ENCODE measurements at regions not wholly inside any gene's neighbourhood (a gene's known extent, or its start where the extent isn't known, plus 50 kb on each side); places are given as distances from the start of the nearest gene placed in this dataset.

- H3K4me3 ChIP-seq = no peak overlapping the region
- in situ Hi-C loops (cut with MboI; ENCODE audit: low pct_ligation_motif_present in 1 of 4, low pct_unique_long_range_greater_than_20kb in 1 of 4, low sequenced_read_pairs in 3 of 4) (no loop called here), intact Hi-C loops (cut with DNase I; ENCODE audit: low total_unique reads) (no loop called here)
- H3K36me3 ChIP-seq = no peaks in the 10 kb centered on the region
- DNase-seq = peak; percentile 22
- H3K27me3 ChIP-seq = no peaks in the 10 kb centered on the region
- H3K9me3 ChIP-seq = no peaks in the 10 kb centered on the region
- no peak for TF ChIP-seq POLR2AphosphoS5 (IDR thresholded peaks at IDR 0.05)
- TF ChIP-seq CTCF (IDR thresholded peaks at IDR 0.05) = no peak
- TF ChIP-seq EP300 (IDR thresholded peaks at IDR 0.05; ENCODE audit: low read depth) = no peak
- no peak for TF ChIP-seq POLR2A (IDR thresholded peaks at IDR 0.05)
- 58 to 72% methylated on average over 4 to 9 of the region's 9 CpGs for WGBS, 2 donors (ENCODE audit: low coverage in 1 of 2)
- no peaks in the 10 kb centered on the region for H3K4me1 ChIP-seq
- H3K27ac ChIP-seq = no peak overlapping the region
Observed at GRCh38 chr3:194941956-194942511, 256.4 kb downstream of the FAM43A start.

GRCh38 chr3:194944526-194944925 lies 258.8 kb downstream of the FAM43A start:
- Histone ChIP-seq H3K27me3 (no peaks in the 10 kb centered on the region), H3K27ac (no peak overlapping the region)
- no peak for DNase-seq

GRCh38 chr3:194945508-194945907 lies 259.8 kb downstream of the FAM43A start:
- intact Hi-C loops (cut with DNase I; ENCODE audit: low total_unique reads) = no loop called here
- H3K36me3 ChIP-seq = no peaks in the 10 kb centered on the region
- no peaks in the 10 kb centered on the region for H3K27me3 ChIP-seq
- no peak overlapping the region for H3K4me3 ChIP-seq
- no peak for DNase-seq
- no peak for TF ChIP-seq CTCF (IDR thresholded peaks at IDR 0.05)
- no peak for TF ChIP-seq POLR2AphosphoS5 (IDR thresholded peaks at IDR 0.05)
- no peak for TF ChIP-seq POLR2A (IDR thresholded peaks at IDR 0.05)
- no peak for TF ChIP-seq EP300 (IDR thresholded peaks at IDR 0.05; ENCODE audit: low read depth)
- in situ Hi-C loops (cut with MboI; ENCODE audit: low pct_ligation_motif_present in 1 of 4, low pct_unique_long_range_greater_than_20kb in 1 of 4, low sequenced_read_pairs in 3 of 4) = no loop called here
- no peak overlapping the region for H3K27ac ChIP-seq
- WGBS, 2 donors (ENCODE audit: low coverage in 1 of 2) = 70 to 89% methylated on average over 2 to 13 of the region's 13 CpGs
- no peaks in the 10 kb centered on the region for H3K9me3 ChIP-seq
- H3K4me1 ChIP-seq = no peaks in the 10 kb centered on the region

More at GRCh38 chr3:194944526-194944925, 258.8 kb downstream of the FAM43A start:
- Histone ChIP-seq H3K4me1 (no peaks in the 10 kb centered on the region), H3K9me3 (no peaks in the 10 kb centered on the region), H3K4me3 (no peak overlapping the region), H3K36me3 (no peaks in the 10 kb centered on the region)
- in situ Hi-C loops (cut with MboI; ENCODE audit: low pct_ligation_motif_present in 1 of 4, low pct_unique_long_range_greater_than_20kb in 1 of 4, low sequenced_read_pairs in 3 of 4) = no loop called here
- intact Hi-C loops (cut with DNase I; ENCODE audit: low total_unique reads) = no loop called here
- WGBS, 2 donors (ENCODE audit: low coverage in 1 of 2) = 85% methylated on average over 11 of the region's 11 CpGs; no CpG with 5 or more reads in 1 of the 2 donors
- TF ChIP-seq CTCF (IDR thresholded peaks at IDR 0.05) (no peak), EP300 (IDR thresholded peaks at IDR 0.05; ENCODE audit: low read depth) (no peak), POLR2AphosphoS5 (IDR thresholded peaks at IDR 0.05) (no peak), POLR2A (IDR thresholded peaks at IDR 0.05) (no peak)

- Histone ChIP-seq H3K9me3 (no peaks in the 10 kb centered on the region), H3K4me3 (no peak overlapping the region), H3K4me1 (no peaks in the 10 kb centered on the region), H3K36me3 (no peaks in the 10 kb centered on the region), H3K27me3 (no peaks in the 10 kb centered on the region), H3K27ac (no peak overlapping the region)
- no peak for DNase-seq
- TF ChIP-seq EP300 (IDR thresholded peaks at IDR 0.05; ENCODE audit: low read depth) = no peak
- TF ChIP-seq CTCF (IDR thresholded peaks at IDR 0.05) = no peak
- no peak for TF ChIP-seq POLR2AphosphoS5 (IDR thresholded peaks at IDR 0.05)
- TF ChIP-seq POLR2A (IDR thresholded peaks at IDR 0.05) = no peak
- intact Hi-C loops (cut with DNase I; ENCODE audit: low total_unique reads) = no loop called here
- WGBS, 2 donors (ENCODE audit: low coverage in 1 of 2) = 90 to 95% methylated on average over 4 to 9 of the region's 9 CpGs
- in situ Hi-C loops (cut with MboI; ENCODE audit: low pct_ligation_motif_present in 1 of 4, low pct_unique_long_range_greater_than_20kb in 1 of 4, low sequenced_read_pairs in 3 of 4) = no loop called here
Observed at GRCh38 chr3:194946091-194946490, 260.4 kb downstream of the FAM43A start.

Data from transverse colon (tissue), 4 donors.